COLO829 (cell line): ENCODE measurements at regions not wholly inside any gene's neighbourhood (a gene's known extent, or its start where the extent isn't known, plus 50 kb on each side); places are given as distances from the start of the nearest gene placed in this dataset.

Source experiments
- DNase-seq: peaks from one replicate; pipeline ENCODE4 v3.0.0; 2012; ENCODE audit warnings: low spot score

DNA sequence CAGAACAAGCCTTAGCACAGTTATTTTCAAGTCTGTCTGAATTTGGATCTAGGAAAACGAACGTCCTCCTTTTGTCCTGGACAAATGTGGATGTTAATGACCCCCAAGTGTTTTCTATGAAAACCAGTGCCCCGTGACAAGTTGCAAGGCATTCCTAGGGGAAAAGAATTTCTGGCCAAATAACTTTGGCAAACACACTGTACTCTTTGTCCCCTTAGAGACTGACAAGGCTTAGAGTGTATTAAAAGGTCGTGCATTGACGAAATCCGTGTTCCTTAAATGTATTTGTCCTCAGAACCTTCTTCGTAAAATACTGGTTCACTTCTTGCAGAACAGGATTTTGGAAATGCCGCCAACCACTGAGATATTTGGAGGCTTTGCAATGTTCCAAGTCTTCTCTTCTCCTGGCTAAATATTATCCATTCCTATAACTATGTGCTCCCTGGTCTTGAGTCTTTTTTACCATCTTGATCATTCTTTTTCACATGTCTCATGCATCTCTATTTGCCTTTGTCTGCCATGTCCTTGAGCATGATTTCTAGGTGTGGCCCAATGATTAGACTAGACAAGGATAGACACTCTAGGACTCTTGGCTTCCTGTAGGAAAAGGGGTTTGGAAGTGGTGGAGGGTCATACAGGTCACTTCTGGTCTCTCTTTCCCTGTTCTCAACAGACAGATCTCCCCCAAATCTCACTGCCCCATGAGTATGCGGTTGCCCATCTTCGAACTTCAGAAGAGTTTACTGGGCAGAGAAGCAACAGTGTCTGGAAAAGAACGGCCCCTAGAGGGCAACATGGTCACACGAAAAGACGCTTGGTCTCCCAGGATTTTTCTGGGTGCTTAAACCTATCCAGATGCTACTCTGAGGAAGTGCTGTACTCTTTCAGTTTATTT is 117.5 kb downstream of the EDEM1 start:
- no peak for DNase-seq

DNA sequence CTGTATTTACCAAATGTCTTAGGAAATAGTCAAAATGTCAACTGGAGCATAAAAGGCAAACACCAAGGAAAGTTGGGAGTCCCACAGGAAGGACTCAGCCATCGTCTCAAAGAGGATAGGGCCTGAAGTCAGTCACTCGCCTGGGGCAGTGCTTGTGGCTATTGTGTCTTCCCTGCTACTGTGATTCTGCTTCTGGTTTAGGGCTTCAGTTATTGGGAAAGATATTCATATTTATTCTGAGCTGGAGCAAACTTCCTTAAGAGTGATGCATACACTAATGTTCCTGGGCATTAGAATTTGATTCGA is 118.1 kb downstream of the EDEM1 start:
- DNase-seq: no peak

DNA sequence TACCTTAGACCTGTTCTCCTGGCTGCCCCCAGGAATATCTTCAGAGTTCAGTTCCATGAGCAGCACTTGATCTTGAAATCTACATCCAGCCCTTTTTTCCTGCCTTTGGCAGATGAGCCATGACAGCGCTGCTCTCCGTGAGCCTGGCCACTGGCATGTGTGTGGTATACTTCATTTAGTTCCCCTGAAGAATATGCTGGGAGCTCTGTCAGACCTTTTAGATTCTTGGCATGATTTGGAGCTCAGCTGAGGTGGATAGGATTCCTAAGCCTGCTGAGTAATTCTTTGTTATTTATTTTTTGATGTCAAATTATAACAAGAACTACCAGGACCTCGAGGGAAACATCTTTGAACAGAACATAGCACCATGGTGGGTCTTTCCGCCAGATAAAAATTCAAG is 121.7 kb downstream of the EDEM1 start:
- no peak for DNase-seq

DNA sequence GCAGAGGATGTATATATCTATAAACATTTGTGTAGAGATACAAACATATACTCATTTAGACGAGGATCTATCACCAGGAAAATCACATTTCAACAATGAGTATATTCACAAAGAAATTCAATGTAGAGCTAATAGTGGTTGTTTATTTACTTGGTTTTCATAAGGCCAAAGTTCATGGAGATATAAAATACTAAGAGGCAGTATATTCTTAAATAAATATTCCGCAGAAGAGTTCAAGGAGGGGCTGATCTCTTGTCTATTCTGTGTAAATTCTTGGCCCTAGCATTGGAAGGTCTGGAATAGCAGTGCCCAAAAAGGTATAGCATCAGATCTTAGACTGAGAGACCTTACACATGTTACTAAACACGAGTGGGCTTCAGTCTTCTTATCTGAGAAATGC is 122.1 kb downstream of the EDEM1 start:
- no peak for DNase-seq

DNA sequence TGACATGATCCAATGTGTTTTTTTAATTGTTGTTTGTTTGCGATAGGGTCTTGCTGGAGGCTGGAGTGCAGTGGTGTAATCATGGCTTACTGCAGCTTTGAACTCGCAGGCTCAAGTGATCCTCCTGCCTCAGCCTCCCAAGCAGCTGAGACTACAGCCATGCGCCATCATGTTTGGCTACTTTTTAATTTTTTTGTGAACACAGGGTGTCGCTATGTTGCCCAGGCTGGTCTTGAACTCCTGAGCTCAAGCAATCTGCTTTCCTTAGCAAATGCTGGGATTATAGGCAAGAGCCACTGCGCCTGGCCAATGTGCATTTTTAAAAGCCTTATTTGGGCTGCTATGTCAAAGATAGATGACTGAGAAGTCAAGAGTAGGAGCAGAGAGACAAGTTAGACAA is 123.0 kb downstream of the EDEM1 start:
- DNase-seq: no peak

DNA sequence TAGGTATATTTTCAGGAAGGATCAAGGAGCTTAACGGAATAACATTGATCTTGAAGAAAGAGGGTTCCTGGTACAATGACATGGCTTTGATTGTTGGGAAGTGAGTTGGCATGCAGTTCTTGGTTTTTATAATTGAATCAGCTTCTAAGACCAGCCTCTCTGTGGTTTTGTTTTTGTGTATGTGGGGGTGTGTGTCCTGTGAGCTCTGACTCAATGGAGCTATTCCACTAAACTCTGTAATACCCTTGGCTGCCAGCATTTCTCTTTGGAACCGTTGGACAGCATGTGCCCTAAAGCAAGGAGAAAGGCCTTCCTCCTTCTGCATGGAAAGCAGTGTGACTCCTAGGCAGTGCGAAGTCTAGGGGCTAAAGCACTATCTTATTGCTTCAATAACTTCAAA is 124.8 kb downstream of the EDEM1 start:
- no peak for DNase-seq

DNA sequence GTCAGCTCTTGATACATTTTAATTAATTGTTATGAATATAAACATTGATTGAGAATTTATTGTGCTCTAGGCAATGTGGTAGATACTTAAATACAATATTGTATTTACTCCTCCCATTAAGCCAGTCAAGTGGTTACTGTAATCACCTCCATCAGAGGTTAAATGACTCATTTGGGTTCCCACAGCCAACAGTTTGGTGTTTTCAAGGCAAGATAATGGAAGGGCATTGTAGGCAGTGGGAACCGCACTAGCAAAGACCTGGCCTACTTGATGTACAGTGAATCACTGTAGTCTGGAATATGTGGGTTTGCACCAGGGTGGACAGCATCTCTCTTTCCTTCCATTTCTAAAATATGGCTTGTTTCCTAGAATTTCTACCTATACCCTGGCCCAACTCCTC is 127.4 kb downstream of the EDEM1 start:
- no peak for DNase-seq

DNA sequence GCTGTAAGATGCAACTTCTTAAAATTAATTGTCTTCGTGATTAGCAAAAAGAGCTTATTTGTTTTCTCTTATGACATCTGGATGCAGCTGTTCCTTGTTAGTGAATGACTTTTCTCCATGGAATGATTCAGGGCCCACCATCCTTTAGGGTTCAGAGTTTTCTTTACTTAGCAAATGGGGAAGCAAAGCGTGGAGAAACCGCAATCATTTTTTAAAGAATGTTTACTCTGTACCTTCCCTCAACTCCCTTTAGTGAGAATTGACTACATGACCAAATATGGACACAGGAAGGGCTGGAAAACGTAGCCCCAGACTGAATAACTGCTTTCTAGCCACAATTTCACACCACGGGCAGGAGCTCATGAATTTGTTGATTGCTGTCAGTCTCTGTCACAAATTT is 130.1 kb downstream of the EDEM1 start:
- no peak for DNase-seq

DNA sequence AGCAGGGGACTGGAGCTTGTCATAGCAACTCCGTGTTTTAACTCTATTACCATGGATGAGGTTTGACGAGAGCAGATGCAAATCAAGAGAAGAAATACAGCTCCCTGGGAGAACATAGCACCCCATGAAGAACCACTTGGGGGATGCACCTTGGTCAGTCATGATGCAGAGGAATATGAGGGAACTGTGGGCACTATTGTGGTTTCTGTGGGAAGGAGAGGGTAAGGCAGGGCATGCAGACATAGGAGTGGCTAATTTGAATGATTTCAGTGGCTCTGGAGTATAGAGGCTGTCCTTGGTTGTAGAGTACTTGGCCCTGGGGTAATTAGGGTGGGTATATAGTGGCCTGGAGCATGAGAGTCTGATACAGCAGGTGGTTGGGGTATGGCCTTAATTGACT is 131.9 kb downstream of the EDEM1 start:
- DNase-seq: no peak

DNA sequence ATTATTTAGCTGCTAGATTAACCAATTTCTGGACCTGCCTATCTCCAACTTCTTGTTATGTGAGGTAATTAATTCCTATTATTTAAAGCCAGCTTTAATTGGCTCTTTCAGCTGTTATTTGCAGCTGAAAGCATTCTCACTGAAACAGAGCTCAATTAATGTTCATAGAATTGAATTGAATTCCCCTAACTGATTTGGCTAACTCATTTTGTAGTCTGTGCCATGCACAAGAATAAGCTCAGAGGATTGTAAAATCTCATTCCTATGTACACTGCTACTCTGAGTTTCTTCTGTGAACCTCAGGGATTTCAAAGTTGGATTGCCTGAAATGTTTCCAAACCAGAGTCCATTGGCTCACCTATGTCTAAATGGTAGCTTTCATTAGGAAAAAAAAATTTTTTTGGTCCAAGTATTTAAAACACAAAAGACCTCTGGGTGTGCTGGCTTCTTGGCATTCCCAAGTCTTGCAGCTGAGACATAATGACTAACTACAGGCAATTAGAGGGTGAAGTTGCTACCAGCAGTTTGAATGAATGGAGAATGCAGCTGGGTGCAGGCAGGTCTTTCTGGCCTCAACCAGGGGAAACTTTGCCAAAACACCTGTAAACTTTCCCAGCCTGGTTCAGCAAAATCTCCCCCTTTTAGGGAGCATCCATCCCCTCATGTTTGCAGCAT is 134.3 kb downstream of the EDEM1 start:
- no peak for DNase-seq

DNA sequence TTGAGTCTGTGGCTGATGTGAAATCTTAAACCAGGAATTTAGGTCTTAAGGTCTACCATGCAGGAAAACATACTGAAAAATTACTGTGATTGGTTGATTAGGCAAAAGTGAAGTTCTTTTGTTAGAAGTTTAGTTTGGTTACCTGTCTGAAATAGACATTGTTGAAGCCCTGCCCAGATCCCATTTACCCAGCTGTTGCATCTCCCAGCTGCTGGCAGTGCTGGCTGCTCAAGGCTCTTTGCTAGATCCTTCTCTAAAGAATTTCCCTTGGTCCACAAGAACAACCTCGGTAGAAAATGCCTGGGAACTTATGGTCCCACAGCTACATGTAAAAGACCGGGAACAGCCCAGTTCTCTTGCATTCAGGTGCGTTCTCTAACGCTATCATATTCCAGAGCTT is 137.3 kb downstream of the EDEM1 start:
- DNase-seq: no peak

DNA sequence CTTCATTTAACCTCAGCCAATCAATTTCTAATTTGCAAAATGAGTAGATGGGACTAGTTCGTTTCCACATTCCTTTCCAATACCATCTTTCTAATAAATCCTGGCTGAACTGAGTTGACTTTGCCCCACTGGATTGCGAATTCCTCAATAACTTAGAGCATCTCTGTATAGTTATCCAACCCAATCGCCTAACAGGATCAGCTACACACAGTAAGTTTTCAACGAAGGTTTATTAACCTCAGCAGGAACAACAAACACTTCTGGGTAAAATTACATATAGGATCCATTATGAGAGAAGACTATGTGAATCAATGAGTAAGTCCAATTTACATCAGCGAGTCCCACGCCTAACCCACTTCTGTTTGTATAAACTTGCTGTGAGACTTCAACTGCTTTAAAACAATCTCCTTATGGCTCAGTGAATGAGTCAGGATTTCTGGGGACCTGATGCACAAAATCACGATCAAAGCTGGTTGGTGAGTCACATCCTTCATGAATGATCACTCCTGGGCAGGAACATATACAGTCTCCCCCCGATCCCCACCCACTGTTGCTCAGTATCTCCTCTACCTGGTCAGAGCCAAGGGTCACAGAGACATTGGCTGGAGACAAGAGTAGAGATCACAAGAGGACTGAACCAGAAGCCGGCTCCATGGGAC is 142.8 kb downstream of the EDEM1 start:
- peak; percentile 20 for DNase-seq

DNA sequence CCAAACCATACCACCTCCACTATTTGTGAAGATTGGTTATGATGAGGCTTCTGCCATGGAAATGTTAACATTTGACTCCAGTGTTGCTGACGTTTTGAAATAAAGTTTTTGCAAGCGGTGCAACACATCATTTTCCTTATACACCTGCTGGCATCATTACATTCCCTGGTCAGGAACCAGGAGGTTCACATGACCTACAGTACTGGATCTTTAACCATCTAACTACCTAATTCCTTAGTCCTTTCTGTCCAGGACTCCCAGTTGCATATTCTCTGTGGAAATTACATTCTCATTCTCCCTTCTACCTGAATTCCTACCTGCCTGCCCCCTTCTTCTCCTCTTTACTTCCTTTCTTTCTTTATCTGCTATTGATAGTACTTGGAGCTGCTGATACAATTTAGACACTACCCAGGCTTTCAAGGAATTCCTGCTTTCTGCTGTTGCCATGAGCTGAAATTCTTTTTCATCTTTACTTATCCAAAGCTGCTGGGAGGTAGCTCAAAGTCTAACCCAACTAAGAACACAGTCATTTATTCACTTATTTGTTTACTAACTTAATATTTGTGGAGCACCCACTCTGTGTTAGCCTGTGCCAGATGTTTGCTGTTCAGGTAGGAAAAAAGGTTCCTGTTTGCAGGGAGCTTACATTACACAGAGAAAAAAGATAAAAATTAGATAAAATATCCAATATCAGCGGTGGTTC is 144.2 kb downstream of the EDEM1 start:
- DNase-seq: no peak

DNA sequence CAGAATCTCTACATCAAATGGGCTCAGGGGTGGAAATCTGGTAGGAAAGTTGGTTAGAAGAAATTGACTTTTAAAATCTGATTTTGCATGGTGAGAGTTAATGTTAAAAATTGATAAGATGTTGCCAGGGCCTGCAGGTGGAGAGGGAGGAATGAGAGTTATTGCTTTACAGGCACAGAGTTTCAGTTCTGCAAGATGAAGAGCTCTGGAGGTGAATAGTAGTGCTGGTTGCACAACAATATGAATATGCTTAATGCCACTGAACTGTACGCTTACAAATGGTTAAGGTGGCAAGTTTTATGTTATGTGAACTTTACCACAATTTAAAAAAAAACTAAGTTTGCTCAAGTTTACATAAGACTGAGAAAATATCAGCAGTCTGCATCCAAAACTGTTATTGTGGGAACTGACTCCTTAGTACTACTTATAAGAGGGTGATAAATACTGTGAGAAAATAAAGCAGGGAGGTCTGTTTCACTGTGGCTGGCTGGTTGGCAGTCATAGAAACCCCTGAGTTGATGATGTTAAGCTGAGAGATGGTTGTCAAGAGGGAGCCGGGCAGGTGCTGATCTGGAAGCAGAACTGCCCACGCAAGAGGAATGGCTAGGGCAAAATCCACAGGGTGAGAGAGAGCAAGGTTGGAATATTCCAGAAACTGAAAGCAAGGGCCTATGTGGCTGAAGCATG is 144.9 kb downstream of the EDEM1 start:
- no peak for DNase-seq

DNA sequence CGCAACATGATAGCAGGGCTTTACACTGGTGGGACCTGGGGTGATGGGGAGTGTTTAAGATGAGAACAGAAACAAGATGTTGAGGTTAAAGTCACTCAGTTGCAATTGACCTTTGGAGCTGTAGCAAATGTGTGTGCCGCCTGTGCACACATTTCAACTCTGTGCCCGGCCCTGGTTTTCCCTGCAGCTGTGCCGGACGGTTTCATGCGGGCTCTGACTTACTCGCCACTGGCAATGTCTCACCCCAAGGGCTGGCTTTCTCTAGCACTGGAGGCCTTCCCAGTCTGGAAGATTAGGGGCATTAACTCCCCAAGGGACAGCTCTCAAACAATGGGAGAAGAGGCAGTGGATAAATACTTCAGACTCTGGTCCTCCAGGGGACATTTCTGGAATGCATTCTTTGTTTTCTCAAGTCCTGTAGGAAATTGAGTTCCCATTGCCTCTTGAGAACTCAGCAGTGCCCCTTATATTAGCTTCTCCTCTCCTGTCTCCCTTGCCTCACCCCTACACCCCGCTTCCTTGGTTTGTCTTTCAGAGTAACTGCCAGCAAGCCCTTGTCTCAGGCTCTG is 152.5 kb downstream of the EDEM1 start:
- no peak for DNase-seq

DNA sequence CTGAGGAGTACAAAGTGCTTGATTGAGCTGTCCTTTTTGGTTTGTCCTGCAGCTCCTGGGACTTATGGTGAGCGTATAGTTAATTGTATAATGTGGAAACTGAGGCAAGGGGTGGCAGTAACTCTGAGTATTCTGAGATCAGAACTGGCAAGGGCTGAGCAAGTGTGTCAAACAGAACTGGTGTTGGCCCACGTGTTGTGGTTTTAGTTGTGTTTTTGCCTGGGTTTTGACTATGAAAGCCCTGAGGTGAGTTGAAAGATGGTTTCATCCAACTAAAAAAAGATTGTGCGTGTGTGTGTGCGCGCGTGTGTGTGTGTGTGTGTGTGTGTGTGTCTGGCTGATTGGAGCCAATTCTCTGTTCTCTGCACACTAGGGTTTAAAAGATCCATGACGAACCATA is 154.1 kb downstream of the EDEM1 start:
- no peak for DNase-seq

DNA sequence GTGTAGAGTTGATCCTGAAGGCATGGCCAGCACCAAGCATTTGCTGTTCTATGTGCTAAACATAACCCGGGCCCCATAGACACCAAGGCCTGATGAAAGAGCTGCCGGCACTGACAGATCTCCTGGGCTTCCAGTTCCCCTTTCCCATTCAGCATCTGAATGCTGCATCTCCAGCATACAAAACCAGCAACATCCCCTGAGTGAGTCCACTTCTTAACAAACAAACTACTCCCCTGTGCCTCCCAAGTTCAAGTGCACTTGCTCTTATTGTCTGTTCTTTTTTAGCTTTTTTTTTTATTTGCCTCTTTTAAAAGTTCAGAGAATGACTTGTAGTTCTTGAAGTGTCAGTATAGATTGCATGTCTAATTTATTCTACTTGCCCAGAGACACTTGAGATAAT is 156.0 kb downstream of the EDEM1 start:
- no peak for DNase-seq

DNA sequence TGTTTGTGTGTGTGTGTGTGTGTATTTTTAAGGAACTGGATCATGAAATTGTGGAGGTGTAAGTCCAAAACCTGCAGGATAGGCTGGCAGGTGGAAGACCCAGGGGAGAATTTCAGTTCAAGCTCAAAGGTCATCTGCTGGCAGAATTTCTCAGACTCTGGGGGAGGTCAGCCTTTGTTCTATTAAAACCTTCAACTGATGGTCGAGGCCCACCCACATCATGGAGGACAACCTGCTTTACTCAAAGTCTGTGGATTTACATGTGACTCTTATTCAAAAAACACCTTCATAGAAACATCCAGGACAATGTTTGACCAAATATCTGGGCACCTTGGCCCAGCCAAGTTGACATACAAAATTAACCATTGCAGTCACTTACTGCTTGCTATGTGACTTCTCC is 157.2 kb downstream of the EDEM1 start:
- DNase-seq: no peak

DNA sequence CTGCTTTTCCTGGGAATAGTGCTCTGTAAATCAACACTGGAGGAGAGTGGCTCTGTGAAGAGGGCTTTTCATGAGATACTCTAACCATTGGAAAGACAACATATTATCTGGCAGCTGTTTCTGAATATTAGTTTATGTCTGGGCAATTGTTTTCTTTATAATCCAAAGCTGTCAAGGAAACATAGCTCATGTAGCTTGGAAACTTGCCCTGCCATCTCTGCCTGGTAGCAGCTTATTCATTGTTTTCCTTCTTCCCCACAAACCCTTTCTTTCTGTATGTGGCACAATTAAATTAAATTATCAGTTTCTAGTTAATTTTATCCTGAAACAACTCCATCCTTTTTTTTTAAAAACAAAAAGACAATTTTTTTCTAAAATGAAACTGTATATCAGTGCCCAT is 160.0 kb downstream of the EDEM1 start:
- no peak for DNase-seq

DNA sequence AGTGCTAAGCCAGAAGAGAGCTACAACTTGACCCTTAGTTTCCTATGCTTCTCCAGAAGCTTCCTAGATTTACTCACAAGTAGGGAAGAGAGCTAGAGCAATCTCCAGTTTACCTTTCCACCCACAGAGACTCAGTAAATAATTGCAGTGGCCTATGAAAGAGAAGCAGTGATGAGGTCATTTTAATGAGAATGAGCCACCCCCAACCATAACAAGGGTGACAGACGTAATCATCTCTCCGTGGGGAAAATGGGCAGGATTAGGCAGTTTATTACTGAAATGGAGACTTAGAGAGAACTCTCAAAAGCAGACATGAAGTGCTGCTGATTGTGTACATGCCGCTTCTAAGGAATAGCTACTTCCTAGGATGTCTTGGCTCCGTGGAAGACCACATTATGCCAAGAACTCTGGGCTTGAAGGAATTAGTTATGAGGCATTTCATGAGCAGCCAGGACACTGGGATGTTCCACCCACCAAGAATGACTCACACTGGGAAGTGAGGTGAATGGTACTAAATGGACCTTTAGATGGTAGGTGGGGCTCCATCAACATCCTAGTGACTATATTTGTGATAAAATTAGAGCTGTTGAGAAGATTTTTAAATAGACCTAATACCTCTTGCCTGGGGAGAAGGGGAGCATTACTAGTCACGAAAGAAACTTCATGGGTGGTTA is 160.9 kb downstream of the EDEM1 start:
- no peak for DNase-seq

DNA sequence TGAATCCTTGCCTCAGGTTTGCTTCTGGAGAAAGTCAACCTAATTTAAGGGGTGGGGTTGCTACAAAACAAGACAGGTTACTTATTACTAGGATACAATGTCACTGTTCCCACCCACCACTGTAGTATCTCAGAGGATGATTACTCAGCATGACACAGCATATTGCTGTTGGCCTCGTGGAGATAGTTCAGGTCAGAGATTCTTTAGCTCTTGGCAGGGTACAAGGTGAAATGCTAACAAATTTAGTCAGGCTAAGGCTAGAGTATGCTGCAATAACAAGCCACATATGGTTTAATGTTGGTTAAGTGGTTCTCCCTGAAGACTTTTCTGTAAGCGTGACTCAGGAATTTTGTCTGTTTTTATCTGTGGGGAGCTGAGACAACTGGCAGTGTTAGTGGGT is 161.8 kb downstream of the EDEM1 start:
- no peak for DNase-seq
